ENCODE measurements at regions not wholly inside any gene's neighbourhood (a gene's known extent, or its start where the extent isn't known, plus 50 kb on each side); places are given as distances from the start of the nearest gene placed in this dataset.

- 52% methylated on average over 8 of the region's 8 CpGs for WGBS (ENCODE audit: insufficient coverage, insufficient replicate concordance, low lambda C conversion rate, missing lambda C conversion rate)
- no peak; the same call in 1 of the 3 replicates for ATAC-seq
- in situ Hi-C loops (cut with MboI), result no loop called here
Measured at GRCh38 chr7:50185951-50186682, 93.1 kb upstream of the ZPBP start.

More at GRCh38 chr7:50185951-50186682, 93.1 kb upstream of the ZPBP start:
- DNase-seq (ENCODE audit: low read depth, low spot score) (no peak), FAIRE-seq (no peak)
- CTCF ChIA-PET, result interaction anchor here (1.0 to 2.5 kb wide), 4 partner anchors 8 to 66 kb away, joined by 3 to 14 read pairs (median 3); no protein-coding TSS in a partner anchor
- Histone ChIP-seq H3K79me2 (ENCODE audit: control insufficient read depth, insufficient read depth, low read length) (no peaks in the 10 kb centered on the region), H3K27ac (ENCODE audit: control insufficient read depth, insufficient read depth) (no peak overlapping the region), H4K20me1 (ENCODE audit: control insufficient read depth, insufficient read depth) (no peaks in the 10 kb centered on the region), H3K36me3 (ENCODE audit: control insufficient read depth in 2 of 2, insufficient read depth in 2 of 2, low read length in 1 of 2) (no peaks in the 10 kb centered on the region), H3K4me1 (ENCODE audit: control insufficient read depth, insufficient read depth, low read length) (no peaks in the 10 kb centered on the region), H2AFZ (ENCODE audit: control insufficient read depth, low read depth, low read length) (no peak overlapping the region), H3K9me3 (replicated peaks; ENCODE audit: control insufficient read depth, insufficient read depth, low read length) (no peaks in the 10 kb centered on the region), H3K9ac (ENCODE audit: control insufficient read depth, insufficient read depth, low read length) (no peak overlapping the region), H3K4me2 (ENCODE audit: control insufficient read depth, insufficient read depth) (no peak overlapping the region), H3K4me3 (no peak overlapping the region), H3K27me3 (replicated peaks in 1 of 2; ENCODE audit: control insufficient read depth in 2 of 2, insufficient read depth in 2 of 2, low read length in 1 of 2) (no peaks in the 10 kb centered on the region)
- RAD21 ChIA-PET (ENCODE audit: unreplicated experiment), result interaction anchor here (1.3 kb wide), 1 partner anchor 11 kb away, joined by 4 read pairs; no protein-coding TSS in a partner anchor
- intact Hi-C loops (cut with micrococcal nuclease; ENCODE audit: unreplicated experiment), result no loop called here
- SMC1A ChIA-PET (ENCODE audit: uncharacterized antibody, unreplicated experiment), result interaction anchor here (1.1 to 3.7 kb wide), 6 partner anchors 10 to 232 kb away, joined by 3 to 15 read pairs (median 5); no protein-coding TSS in a partner anchor
- POLR2A ChIA-PET, result no interaction called here
- BruUV-seq (replicated peaks), result no TSS peak
- TF ChIP-seq JUNB (IDR thresholded peaks at IDR 0.05), result no peak
- no peak for TF ChIP-seq WRNIP1 (IDR thresholded peaks at IDR 0.05; ENCODE audit: borderline replicate concordance, low read depth, low read length)
- TF ChIP-seq ZBTB33 (IDR thresholded peaks at IDR 0.05), result no peak
- TF ChIP-seq HCFC1 (IDR thresholded peaks at IDR 0.05; ENCODE audit: low read length), result no peak
- no peak for TF ChIP-seq BACH1 (IDR thresholded peaks at IDR 0.05; ENCODE audit: borderline replicate concordance)
- no peak for TF ChIP-seq RAD51 (IDR thresholded peaks at IDR 0.05)
- TF ChIP-seq CBX3 (IDR thresholded peaks at IDR 0.05; ENCODE audit: borderline replicate concordance, low read depth), result no peak
- no peak for TF ChIP-seq BRCA1 (IDR thresholded peaks at IDR 0.05; ENCODE audit: low read depth, low read length)
- no peak for TF ChIP-seq POLR2AphosphoS5 (IDR thresholded peaks at IDR 0.05; ENCODE audit: low read length)
- TF ChIP-seq NBN (IDR thresholded peaks at IDR 0.05), result no peak

All from GM12878 (cell line).